ENCODE measurements at regions not wholly inside any gene's neighbourhood (a gene's known extent, or its start where the extent isn't known, plus 50 kb on each side); places are given as distances from the start of the nearest gene placed in this dataset.
"Not testable (repeated sequence)": the region's sequence is repeated elsewhere in the genome, so short reads cannot be mapped to it uniquely, and the experiment has no call there.

DNA sequence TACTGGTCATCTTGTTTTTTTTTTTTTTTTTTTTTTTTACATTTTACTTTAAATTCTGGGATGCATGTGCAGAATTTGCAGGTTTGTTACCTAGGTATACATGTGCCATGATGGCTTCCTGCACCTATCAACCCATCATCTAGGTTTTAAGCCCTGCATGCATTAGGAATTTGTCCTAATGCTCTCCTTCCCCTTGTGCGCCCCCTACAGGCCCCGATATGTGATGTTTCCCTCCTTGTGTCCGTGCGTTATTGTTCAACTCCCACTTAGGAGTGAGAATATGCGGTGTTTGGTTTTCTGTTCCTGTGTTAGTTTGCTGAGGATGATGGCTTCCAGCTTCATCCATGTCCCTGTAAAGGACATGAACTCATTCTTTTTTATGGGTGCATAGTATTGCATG, 249.6 kb upstream of the SLC16A7 start:
- not testable (repeated sequence) for DNase-seq (ENCODE audit: low read depth, low spot score)

DNA sequence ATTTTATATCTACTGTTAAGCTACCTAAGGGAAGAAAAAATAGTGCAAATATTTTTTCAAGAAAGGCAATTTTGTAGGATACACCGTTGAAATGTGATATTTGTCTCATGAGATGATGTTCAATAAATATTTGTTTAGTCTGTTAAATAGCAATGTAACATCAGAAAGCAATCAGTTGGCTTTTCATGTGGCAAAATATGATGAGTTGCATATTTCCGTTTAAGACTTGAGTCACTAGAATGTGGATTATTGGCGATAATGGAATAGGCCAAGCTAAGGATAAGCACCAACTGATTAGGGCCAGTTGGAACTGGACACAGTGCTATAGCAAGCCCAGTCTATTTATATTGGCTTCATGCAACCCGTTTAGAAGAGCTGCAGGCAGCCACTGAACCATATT, 250.4 kb upstream of the SLC16A7 start:
- DNase-seq (ENCODE audit: low read depth, low spot score), result no peak

DNA sequence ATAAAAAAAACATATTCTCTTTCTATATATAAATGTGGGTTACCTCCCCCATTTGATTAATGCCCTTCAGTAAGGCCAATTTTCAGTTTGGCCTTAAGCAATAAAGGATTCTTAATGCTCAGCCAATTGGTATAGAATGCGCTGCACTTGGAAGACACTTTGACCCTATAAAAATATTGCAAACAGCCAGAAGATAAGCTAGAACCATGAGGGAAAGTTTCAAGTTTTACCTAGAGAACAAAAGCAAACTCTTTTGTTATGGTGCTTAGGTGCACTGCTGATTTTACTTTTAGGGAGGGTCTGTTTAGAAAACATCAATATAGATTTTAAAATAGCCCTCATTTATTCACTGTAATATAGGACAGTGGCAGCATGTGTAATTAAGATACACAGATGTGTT, 251.6 kb upstream of the SLC16A7 start:
- DNase-seq (ENCODE audit: low read depth, low spot score), result no peak

DNA sequence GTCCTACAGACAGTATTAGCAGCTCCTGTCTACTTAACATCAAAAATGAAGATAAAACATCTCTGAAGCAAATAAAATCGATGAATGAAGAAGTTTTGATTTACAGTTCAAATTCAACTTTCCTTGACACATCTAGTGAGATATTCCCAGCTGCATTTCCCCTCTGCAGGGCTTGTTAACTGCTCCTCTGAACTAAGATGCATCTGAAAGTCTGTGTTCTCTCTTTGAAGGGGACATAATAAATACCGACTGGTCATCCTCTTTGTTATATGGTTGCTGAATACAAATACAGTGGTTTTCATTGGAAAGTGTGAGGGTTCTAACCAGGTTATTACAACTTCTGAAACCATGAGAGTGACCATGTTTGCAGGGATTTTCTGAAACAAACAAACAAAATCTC, 266.4 kb upstream of the SLC16A7 start:
- no peak for DNase-seq (ENCODE audit: low read depth, low spot score)

DNA sequence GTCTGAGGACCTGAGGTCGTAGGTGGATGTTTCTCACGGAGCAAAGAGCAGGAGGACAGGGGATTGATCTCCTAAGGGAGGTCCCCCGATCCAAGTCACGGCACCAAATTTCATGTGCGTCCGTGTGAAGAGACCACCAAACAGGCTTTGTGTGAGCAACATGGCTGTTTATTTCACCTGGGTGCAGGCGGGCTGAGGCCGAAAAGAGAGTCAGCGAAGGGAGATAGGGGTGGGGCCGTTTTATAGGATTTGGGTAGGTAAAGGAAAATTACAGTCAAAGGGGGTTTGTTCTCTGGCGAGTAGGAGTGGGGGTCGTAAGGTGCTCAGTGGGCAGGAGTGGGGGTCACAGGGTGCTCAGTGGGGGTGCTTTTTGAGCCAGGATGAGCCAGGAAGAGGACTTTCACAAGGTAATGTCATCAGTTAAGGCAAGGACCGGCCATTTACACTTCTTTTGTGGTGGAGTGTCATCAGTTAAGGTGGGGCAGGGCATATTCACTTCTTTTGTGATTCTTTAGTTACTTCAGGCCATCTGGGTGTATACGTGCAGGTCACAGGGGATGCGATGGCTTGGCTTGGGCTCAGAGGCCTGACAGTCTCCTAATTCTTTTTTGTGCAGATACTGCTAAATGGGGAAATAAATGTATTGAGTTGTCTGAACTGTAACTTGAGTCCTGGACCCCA, 267.3 kb upstream of the SLC16A7 start:
- not testable (repeated sequence) for DNase-seq (ENCODE audit: low read depth, low spot score)

GRCh38 chr12:59326457-59326856, 269.4 kb upstream of the SLC16A7 start:
- DNase-seq (ENCODE audit: low read depth, low spot score), result not testable (repeated sequence)

DNA sequence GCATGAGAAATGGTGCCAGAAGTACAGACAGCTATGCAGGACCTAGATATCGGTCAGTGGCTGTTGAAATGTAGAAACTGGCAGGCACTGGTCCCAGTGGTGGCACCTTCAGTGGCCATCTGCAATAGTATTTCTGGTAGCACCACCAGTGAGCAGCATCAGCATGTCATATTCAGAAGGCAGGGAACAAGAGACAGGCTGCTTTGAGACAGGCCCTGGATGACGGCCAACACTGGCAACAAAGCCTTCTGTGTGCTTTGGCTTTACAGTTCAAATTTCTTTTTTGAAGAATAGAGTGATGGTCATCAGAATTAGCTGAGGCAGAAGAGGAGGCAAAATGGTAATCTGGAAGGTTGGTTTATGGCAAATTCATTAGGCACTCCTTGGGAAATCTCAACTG, 273.4 kb upstream of the SLC16A7 start:
- DNase-seq (ENCODE audit: low read depth, low spot score), result peak; percentile 17

GRCh38 chr12:59321278-59321677, 274.6 kb upstream of the SLC16A7 start:
- DNase-seq (ENCODE audit: low read depth, low spot score), result no peak

GRCh38 chr12:59320112-59320511, 275.7 kb upstream of the SLC16A7 start:
- DNase-seq (ENCODE audit: low read depth, low spot score), result no peak

DNA sequence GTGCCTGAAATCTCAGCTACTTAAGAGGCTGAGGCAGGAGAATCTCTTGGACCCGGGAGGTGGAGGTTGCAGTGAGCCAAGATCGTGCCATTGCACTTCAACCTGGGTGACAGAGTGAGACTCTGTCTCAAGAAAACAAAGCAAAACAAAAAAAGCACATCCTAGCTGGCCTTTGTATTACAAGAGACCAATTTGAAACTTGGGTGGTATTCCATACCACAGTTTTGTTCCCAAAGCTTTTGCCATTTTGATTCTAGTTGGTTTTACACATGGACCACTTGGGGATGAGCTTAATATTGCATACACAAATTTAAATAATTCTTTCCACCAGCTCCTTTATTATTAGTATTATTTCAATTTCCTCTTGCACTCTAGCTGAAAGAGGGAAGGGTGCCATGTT, 276.9 kb upstream of the SLC16A7 start:
- DNase-seq (ENCODE audit: low read depth, low spot score), result no peak

- no peak for DNase-seq (ENCODE audit: low read depth, low spot score)
Observed at GRCh38 chr12:59317598-59317997, 278.2 kb upstream of the SLC16A7 start.

GRCh38 chr12:59316938-59317337, 278.9 kb upstream of the SLC16A7 start:
- no peak for DNase-seq (ENCODE audit: low read depth, low spot score)

DNA sequence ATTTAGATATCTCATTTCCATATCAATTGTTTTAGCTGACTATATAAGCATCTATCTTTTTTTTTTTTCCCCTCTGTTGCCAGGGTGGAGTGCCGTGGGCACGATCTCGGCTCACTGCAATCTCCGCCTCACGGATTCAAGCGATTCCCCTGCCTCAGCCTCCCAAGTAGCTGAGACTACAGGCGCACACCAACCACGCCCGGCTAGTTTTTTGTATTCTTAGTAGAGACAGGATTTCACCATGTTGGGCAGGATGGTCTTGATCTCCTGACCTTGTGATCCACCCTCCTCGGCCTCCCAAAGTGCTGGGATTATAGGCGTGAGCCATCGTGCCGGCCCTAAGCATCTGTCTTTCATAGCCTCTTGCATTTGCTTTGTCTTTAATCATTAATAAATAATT, 279.5 kb upstream of the SLC16A7 start:
- not testable (repeated sequence) for DNase-seq (ENCODE audit: low read depth, low spot score)

GRCh38 chr12:59314209-59314608, 281.6 kb upstream of the SLC16A7 start:
- DNase-seq (ENCODE audit: low read depth, low spot score), result no peak

- DNase-seq (ENCODE audit: low read depth, low spot score), result no peak
Observed at GRCh38 chr12:59304077-59304721, 291.6 kb upstream of the SLC16A7 start.

DNA sequence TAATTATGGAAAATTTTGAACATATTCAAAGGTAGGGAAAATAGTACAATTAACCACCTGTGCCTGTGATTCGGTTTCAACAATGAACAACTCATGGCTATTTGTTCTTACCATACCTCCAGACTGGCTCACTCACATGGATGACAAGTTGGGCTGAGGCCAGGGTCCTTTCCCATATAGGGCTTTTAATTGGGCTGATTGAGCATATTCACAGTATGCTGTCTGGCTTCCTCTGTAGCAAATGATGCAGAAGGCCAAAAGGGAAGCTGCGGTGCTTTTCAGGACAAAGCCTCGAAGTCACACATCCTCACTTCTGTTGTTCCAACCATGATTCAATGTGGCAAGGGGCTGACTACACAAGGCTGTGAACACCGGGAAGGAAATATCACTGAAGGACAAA, 297.5 kb upstream of the SLC16A7 start:
- no peak for DNase-seq (ENCODE audit: low read depth, low spot score)

GRCh38 chr12:59294221-59294620, 301.6 kb upstream of the SLC16A7 start:
- no peak for DNase-seq (ENCODE audit: low read depth, low spot score)

DNA sequence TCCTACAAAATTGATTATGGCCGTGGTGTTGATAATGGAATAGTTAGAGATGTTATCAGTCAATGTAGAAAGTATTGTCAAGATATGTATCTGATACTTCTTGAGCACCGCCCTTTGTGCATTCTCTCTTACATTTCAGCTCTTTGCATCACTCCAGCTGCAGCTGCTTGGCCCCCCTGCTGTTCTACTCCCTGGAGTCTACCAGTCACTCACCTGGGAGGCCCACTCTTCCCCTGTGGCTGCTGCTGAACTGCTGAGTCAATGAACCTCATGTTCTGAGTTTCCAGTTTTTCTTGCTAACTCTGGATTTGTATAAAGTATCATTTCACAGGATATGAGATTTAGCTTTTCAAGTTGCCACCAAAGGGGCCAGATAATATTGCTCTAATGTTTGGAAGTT, 312.8 kb upstream of the SLC16A7 start:
- DNase-seq (ENCODE audit: low read depth, low spot score), result peak; percentile 7

DNA sequence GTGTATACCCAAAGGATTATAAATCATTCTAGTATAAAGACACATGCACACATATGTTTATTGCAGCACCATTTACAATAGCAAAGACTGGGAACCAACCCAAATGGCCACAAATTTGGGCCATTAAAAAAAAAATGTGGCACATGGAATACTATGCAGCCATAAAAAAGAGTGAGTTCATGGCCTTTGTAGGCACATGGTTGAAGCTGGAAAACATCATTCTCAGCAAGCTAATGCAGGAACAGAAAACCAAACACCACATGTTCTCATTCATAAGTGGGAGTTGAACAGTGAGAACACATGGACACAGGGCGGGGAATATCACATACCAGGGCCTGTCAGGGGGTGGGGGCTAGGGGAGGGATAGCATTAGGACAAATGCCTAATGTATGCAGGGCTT, 322.3 kb upstream of the SLC16A7 start:
- DNase-seq (ENCODE audit: low read depth, low spot score), result not testable (repeated sequence)

DNA sequence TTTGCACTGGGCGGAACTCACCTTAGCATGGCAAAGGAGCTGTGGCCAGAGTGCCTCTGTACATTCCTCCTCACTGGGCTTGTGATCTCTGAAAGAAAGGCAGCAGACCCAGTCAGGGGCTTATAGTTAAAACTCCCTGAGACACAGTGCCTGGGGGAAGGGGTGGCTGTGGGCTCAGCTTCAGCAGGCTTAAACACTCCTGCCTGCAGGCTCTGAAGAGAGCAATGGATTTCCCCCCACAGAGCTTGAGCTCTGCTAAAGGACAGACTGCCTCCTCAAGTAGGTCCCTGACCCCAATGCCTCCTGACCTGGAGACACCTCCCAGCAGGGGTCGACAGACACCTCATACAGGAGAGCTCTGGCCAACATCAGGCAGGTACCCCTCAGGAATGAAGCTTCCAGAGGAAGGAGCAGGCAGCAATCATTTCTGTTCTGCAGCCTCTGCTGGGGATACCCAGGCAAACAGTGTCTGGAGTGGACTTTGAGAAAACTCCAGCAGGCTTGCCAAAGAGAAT, 327.5 kb upstream of the SLC16A7 start:
- peak; percentile 53 for DNase-seq (ENCODE audit: low read depth, low spot score)

GRCh38 chr12:59260202-59260601, 335.6 kb upstream of the SLC16A7 start:
- no peak for DNase-seq (ENCODE audit: low read depth, low spot score)

- no peak for DNase-seq (ENCODE audit: low read depth, low spot score)
Observed at GRCh38 chr12:59252731-59253130, 332.4 kb upstream of the LRIG3 start.

GRCh38 chr12:59250766-59251165, 330.5 kb upstream of the LRIG3 start:
- no peak for DNase-seq (ENCODE audit: low read depth, low spot score)
